ENCODE measurements at regions not wholly inside any gene's neighbourhood (a gene's known extent, or its start where the extent isn't known, plus 50 kb on each side); places are given as distances from the start of the nearest gene placed in this dataset.
A peak's percentile ranks its signal among the peaks of the same experiment; 100 is the strongest.

- ChIA-PET POLR2A (no interaction called here), RAD21 (ENCODE audit: unreplicated experiment) (no interaction called here), SMC1A (ENCODE audit: uncharacterized antibody, unreplicated experiment) (interaction anchor here (1.0 kb wide), 1 partner anchor 113 kb away, joined by 3 read pairs; no protein-coding TSS in a partner anchor), CTCF (interaction anchor here (1.3 kb wide), 1 partner anchor 301 kb away, joined by 3 read pairs; no protein-coding TSS in a partner anchor)
- no peak overlapping the region for H3K27ac ChIP-seq (ENCODE audit: control insufficient read depth, insufficient read depth)
- in situ Hi-C loops (cut with MboI) = no loop called here
- 53% methylated on average over 3 of the region's 3 CpGs for WGBS (ENCODE audit: insufficient coverage, insufficient replicate concordance, low lambda C conversion rate, missing lambda C conversion rate)
- intact Hi-C loops (cut with micrococcal nuclease; ENCODE audit: unreplicated experiment) = no loop called here
- H3K4me2 ChIP-seq (ENCODE audit: control insufficient read depth, insufficient read depth) = no peak overlapping the region
- no peaks in the 10 kb centered on the region; the same call in 2 of the 3 replicates for H3K9me3 ChIP-seq (replicated peaks; ENCODE audit: control insufficient read depth, insufficient read depth, low read length)
- no TSS peak for BruUV-seq (replicated peaks)
- DNase-seq (ENCODE audit: low read depth, low spot score) (no peak), FAIRE-seq (no peak), ATAC-seq (peak; percentile 63)
- no peaks in the 10 kb centered on the region for H3K36me3 ChIP-seq (ENCODE audit: control insufficient read depth in 2 of 2, insufficient read depth in 2 of 2, low read length in 1 of 2)
- H4K20me1 ChIP-seq (ENCODE audit: control insufficient read depth, insufficient read depth) = no peaks in the 10 kb centered on the region
- no peaks in the 10 kb centered on the region for H3K4me1 ChIP-seq (ENCODE audit: control insufficient read depth, insufficient read depth, low read length)
- H3K27me3 ChIP-seq (replicated peaks in 1 of 2; ENCODE audit: control insufficient read depth in 2 of 2, insufficient read depth in 2 of 2, low read length in 1 of 2) = no peaks in the 10 kb centered on the region
- H3K9ac ChIP-seq (ENCODE audit: control insufficient read depth, insufficient read depth, low read length) = no peak overlapping the region
- no peak overlapping the region for H3K4me3 ChIP-seq
- H2AFZ ChIP-seq (ENCODE audit: control insufficient read depth, low read depth, low read length) = no peak overlapping the region
- H3K79me2 ChIP-seq (ENCODE audit: control insufficient read depth, insufficient read depth, low read length) = no peaks in the 10 kb centered on the region
- TF ChIP-seq MYB (IDR thresholded peaks at IDR 0.05; ENCODE audit: borderline replicate concordance, low read depth, low read length) (no peak), SREBF2 (IDR thresholded peaks at IDR 0.05; ENCODE audit: low read length) (no peak), SMAD1 (IDR thresholded peaks at IDR 0.05; ENCODE audit: low read depth, partially characterized antibody) (no peak), ZBTB33 (IDR thresholded peaks at IDR 0.05) (no peak), REST (IDR thresholded peaks at IDR 0.05; ENCODE audit: low read depth, low read length) (no peak), HSF1 (IDR thresholded peaks at IDR 0.05; ENCODE audit: low read depth, low read length) (no peak), HDGF (IDR thresholded peaks at IDR 0.05) (no peak), TCF3 (IDR thresholded peaks at IDR 0.05; ENCODE audit: borderline replicate concordance, insufficient read depth, low read depth, low read length) (no peak), PAX5 (IDR thresholded peaks at IDR 0.05; ENCODE audit: borderline replicate concordance, low read depth, low read length) (no peak), NR2F1 (conservative IDR thresholded peaks at IDR 0.05) (no peak), E2F4 (IDR thresholded peaks at IDR 0.05; ENCODE audit: low read depth, low read length) (no peak), NR2C1 (IDR thresholded peaks at IDR 0.05) (no peak), ZZZ3 (IDR thresholded peaks at IDR 0.05; ENCODE audit: control insufficient read depth, insufficient read length, low read depth) (no peak), BMI1 (IDR thresholded peaks at IDR 0.05; ENCODE audit: borderline replicate concordance) (no peak), ETV6 (conservative IDR thresholded peaks at IDR 0.05 in 1 of 2, IDR thresholded peaks at IDR 0.05 in 1 of 2; ENCODE audit: borderline replicate concordance in 1 of 2, low read depth in 1 of 2) (no peak), ZNF274 (IDR thresholded peaks at IDR 0.05; ENCODE audit: insufficient read depth, insufficient read length) (no peak), SRF (IDR thresholded peaks at IDR 0.05; ENCODE audit: low read depth in 2 of 2, low read length in 2 of 2) (no peak)
These were observed 98.2 kb upstream of the NAV2 start for GRCh38 chr11:19614370-19614940.

Measured in GM12878 (cell line).